VCaP (cell line): ENCODE measurements at regions not wholly inside any gene's neighbourhood (a gene's known extent, or its start where the extent isn't known, plus 50 kb on each side); places are given as distances from the start of the nearest gene placed in this dataset.
"Not testable (repeated sequence)": the region's sequence is repeated elsewhere in the genome, so short reads cannot be mapped to it uniquely, and the experiment has no call there.

Experiments used
- H3K27ac ChIP-seq: fragments of 450-650 bp; 2 replicates; pipeline ENCODE4 v1.5.1; 2017
- CTCF ChIP-seq: fragments of 450-650 bp; conservative IDR thresholded peaks from 2 replicates; pipeline ENCODE4 v1.5.1; 2017; ENCODE audit warnings: mild to moderate bottlenecking, moderate library complexity

- no peak overlapping the region for H3K27ac ChIP-seq
- no peak for TF ChIP-seq CTCF
Observed at GRCh38 chr7:96562458-96562857, 147.2 kb downstream of the SEM1 start.

GRCh38 chr7:96561892-96562291, 147.8 kb downstream of the SEM1 start:
- H3K27ac ChIP-seq, result no peak overlapping the region
- TF ChIP-seq CTCF, result no peak

- H3K27ac ChIP-seq, result no peak overlapping the region
- no peak for TF ChIP-seq CTCF
Observed at GRCh38 chr7:96558530-96558929, 151.1 kb downstream of the SEM1 start.

- TF ChIP-seq CTCF, result no peak
- no peak overlapping the region for H3K27ac ChIP-seq
Observed at GRCh38 chr7:96558093-96558492, 151.6 kb downstream of the SEM1 start.

GRCh38 chr7:96557598-96557997, 152.0 kb downstream of the SEM1 start:
- H3K27ac ChIP-seq, result not testable (repeated sequence)

GRCh38 chr7:96548664-96549063, 161.0 kb downstream of the SEM1 start:
- H3K27ac ChIP-seq, result no peak overlapping the region
- no peak for TF ChIP-seq CTCF

GRCh38 chr7:96547371-96547811, 162.3 kb downstream of the SEM1 start:
- no peak for TF ChIP-seq CTCF
- no peak overlapping the region for H3K27ac ChIP-seq

- no peak overlapping the region for H3K27ac ChIP-seq
Observed at GRCh38 chr7:96546426-96546825, 163.2 kb downstream of the SEM1 start.

More at GRCh38 chr7:96546426-96546825, 163.2 kb downstream of the SEM1 start:
- TF ChIP-seq CTCF, result no peak
